CD1c-positive myeloid dendritic cell (primary cell): ENCODE measurements at regions not wholly inside any gene's neighbourhood (a gene's known extent, or its start where the extent isn't known, plus 50 kb on each side); places are given as distances from the start of the nearest gene placed in this dataset.
"Not testable (repeated sequence)": the region's sequence is repeated elsewhere in the genome, so short reads cannot be mapped to it uniquely, and the experiment has no call there.

Experiments
- DNase-seq: peaks from one replicate; pipeline ENCODE4 v3.0.0-alpha.2; 2016; ENCODE audit errors: extremely low spot score

DNA sequence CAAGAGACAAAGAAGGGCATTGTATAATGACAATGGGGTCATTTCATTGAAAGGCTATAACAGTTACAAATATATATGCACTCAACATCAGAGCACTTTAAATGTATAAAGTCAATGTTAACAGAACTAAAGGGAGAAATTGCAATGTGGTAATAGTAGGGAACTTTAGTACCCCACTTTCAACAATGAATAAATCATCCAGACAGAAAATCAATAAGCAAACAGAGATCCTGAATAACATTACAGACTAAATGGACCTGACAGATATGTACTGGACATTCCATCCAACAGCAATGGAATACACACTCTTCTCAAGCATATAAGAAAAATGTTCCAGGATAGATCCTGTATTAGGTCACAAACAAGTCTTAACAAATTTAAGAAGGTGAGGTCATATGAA, 90.5 kb upstream of the ALKAL2 start:
- no peak for DNase-seq

DNA sequence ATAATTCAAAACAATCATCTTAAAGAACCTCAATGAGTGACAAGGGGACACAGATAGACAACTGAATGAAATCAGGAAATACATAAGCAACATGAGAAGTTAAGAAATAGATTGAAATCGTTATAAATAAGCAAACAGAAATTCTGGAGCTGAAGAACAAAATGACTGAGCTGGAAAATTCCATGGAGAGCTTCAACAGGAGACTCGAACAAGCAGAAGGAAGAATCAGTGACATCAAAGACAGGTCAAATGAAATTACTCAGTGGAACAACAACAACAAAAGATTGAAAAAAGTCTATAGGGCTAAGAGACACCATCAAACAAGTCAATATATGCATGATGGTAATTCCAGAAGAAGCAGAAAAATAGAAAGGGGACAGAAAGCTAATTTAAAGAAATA, 89.5 kb upstream of the ALKAL2 start:
- DNase-seq = no peak

DNA sequence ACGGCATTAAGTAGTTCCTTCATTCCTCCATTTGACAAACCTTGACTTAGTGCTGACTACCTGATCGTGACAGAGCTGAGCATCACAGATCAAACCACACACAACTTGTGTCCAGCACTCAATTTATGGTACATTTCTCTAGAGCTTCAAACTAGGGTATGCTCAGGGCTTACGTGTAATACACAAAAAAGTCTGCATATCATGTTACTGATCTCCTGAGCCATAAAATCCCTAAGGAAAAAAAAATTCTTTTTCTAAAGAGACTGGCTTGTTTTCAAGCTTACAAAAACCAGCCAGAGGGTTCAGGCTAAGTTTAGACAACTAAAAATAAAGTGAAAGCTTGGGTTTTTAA, 88.0 kb upstream of the ALKAL2 start:
- no peak for DNase-seq

DNA sequence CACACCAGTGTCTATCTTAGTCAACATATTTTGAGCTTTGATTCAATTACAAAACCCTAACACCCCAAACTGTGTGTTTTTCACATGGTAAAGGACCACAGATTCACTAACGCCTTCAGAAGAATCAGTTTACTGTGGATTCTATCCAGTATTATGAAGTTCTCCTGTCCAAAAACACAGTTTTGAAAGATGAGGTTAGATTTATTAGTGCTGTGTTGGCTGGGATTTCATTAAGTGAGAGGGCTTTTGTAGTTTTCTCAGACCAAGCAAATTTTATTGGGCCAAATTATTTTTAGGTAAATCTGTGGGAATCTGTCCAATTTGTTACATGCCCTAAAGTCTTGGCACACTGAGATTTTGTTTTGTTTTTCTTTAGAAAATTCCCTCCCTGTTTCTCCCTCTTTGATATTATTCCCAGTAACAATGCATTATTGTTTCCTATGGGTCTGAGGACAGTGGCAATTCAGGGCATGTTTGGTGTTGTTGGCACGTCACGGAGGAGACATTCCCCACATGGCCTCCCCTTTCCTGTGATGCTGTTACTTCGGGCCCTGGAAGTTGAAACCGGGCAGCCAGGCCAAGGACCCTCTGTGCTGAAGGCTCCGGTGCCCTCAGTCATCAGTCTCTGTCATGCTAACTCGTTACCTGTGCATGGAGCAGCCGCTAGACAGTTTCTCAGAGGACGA, 87.5 kb upstream of the ALKAL2 start:
- no peak for DNase-seq

DNA sequence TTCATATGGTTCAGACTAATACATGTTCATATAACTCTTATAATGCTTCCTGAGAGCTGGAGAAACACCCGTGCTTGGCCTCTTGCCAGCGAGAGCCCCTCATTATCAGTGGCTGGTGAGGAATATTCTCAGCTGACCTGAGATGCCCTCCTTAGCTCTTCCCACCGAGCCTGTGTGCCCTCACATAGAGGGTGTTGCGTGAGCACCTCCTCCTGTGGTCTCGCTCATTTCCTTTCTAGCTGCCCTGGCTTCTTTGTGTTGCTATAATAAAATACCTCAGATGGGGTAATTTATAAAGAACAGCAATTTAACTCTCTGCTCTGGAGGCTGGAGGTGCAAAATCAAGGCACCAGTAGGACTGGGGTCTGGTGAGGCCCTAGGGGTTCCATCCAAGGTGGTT, 80.5 kb upstream of the ALKAL2 start:
- no peak for DNase-seq

DNA sequence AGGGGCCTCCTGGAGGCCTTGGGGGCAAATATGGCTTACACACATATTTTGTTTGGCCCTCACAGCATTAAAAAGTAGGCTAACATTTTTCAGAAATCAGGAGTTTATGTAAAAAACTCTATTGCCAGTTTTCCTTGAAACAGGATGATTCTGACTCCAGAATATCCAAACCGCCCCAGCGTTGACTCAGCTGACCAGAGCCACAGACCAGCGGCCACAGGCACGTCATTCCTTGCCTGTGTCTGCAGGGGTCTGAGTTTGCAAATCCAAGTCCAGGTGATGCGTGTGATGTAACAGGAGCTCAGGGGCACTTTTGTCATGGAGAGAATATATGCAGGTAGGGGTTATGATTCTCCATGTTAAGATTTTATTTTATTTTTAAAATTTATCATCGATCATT, 79.4 kb upstream of the ALKAL2 start:
- no peak for DNase-seq

DNA sequence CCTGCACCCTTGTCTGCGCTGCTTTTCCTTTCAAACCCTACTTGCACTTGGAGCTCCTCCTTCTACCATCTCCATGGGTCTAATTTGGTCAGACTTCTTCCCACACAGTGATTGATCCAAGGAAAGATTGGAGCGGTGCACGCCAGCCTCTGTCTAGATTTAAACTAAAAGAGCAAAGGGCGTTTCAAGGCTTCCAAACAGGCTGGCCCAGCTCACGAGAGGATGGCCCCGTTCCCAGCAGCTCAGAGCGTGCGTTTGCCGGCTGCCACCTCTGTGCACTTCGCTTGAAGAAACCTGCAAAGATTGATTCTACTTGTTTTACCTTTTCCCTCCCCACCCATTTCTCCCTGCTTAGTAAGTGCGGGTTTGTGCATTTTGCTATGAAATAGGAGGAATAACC, 78.8 kb upstream of the ALKAL2 start:
- no peak for DNase-seq

DNA sequence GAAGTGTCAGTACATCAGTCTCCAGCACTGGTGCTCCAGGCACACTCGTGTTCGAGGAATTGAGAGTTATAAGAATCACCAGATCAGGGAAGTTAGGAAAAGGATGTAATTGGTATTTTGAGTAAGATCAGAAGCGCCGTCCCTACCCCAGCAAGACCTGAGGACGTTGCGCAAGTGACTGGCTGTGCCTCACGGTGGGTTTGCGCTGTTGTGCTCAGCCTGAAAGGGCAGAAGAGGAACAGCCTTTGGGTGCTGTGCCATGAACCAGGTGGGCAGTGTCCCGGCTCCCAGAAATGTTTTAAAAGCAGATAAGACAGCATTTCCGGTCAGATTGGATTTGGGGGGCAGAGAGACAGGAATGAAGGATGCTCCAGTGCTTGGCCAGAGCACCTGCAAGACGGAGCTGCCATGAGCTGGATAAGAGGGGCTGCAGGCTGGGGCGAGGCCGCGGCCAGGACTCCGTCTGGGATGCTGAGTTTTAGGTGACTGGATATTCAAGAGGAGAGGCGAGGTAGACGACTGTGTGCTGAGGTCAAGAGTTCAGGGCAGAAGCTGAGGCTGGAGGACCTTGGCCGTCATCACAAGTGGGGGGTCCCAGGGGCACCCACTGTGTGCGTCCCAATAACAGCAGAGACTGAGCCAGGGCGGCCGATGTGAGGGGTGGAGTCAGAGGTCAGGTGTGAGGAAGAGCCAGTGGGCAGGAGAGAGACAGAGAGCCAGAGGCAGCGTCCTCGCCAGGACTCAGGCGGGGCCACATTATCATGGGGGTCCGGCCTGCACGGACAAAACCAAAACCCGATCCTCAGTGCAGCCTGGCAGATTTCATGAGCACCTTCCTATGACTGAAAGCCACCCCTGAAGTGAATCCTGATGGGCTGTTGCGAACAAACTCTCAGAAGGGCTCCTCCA, 77.7 kb upstream of the ALKAL2 start:
- no peak for DNase-seq

DNA sequence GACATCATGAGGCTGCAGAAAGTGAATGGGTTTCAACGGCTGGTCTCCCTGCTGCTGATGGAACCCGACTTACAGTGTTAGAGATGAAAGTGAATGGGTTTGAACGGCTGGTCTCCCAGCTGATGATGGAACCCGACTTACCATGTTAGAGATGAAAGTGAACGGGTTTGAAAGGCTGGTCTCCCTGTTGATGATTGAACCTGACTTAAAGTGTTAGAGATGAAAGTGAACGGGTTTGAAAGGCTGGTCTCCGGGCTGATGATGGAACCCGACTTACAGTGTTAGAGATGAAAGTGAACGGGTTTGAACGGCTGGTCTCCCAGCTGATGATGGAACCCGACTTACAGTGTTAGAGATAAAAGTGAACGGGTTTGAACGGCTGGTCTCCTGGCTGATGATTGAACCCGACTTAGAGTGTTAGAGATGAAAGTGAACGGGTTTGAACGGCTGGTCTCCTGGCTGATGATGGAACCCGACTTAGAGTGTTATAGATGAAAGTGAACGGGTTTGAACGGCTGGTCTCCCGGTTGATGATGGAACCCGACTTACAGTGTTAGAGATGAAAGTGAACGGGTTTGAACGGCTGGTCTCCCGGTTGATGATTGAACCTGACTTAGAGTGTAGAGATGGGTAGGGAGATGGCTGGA, 76.1 kb upstream of the ALKAL2 start:
- no peak for DNase-seq

DNA sequence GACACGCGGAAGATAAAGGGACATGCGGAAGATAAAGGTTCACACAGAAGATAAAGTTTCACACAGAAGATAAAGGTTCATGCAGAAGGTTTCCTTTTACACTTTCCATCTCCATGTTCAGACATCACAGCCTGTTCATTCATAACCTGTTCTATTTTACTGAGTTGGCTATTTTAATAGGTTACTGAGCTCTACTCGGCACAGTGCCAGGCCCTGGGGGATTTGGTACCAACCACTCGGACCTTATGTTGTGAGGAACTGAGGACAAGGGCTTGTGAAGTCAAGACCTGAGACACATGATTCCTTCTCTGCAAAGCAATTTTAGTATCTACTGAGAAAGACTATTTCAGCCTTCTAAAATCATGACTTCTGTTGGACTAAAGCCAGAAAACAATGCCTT, 75.0 kb upstream of the ALKAL2 start:
- no peak for DNase-seq

DNA sequence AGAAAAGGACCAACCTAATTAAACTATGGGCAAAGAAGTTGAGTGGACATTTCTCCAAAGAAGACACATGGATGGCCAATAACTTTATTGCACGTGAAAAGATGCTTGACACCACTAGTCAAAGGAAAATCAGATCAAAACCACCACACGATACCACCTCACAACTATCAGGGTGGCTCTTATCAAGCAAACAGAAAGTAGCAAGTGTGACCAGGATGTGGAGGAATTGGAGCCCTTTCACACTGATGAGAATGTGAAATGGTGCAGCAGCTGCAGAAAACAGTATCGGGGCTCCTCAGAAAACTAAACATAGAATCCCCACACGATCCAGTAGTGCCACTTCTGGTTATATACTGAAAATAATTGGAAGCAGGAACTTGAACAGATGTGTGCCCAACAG, 72.2 kb upstream of the ALKAL2 start:
- no peak for DNase-seq

DNA sequence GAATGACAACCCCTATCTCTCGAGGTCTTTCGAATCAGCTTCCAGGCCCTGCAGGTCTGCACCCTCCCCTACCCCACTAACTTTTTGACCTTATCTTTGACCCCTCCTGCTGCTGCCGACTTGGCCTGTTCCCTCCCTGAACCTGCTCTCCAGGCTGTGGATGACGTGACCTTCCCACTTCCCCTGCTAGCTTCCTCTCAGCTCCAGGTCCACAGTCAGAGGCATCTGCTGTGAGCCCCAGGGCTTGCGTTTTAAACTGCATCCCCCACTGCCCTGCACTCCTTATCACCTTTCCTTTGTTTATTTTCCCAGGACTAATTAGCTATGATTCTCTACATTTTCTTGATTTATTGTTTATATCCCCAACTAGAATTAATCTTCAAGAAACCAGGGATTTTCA, 71.2 kb upstream of the ALKAL2 start:
- DNase-seq = no peak

DNA sequence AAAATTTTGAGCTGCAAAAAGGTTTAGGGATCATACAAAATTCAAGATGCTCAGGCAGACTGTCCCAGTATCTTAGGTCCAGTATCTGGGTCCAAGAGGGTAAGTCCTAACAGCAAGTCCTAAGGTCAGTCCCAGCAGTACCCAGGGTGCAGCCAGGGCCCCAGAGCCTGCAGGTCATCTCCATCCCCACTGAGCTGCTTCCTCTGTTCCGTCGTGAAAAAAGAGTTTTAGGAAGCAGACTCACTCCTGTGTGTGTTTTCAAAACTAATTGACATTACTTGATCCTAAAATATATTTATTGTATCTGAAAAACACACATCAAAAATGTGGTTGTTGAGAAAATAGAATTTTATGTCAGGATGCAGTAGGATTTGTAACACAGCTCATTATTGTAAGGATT, 69.9 kb upstream of the ALKAL2 start:
- no peak for DNase-seq

DNA sequence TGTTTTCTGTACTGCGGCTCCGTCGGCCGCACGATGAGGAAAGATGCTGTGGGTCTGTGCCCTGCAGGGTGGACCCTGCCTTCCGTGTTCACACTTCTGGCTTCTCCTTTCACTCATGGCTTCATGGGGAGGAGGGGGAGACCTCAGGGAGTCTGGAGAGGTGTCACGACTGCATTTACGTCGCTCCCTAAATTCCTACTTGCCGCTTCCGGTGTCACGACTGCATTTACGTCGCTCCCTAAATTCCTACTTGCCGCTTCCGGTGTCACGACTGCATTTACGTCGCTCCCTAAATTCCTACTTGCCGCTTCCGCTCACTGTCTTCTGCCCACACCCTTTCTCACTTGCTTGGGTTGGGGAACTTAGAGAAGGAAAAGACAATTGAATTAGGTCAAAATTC, 68.4 kb upstream of the ALKAL2 start:
- not testable (repeated sequence) for DNase-seq

DNA sequence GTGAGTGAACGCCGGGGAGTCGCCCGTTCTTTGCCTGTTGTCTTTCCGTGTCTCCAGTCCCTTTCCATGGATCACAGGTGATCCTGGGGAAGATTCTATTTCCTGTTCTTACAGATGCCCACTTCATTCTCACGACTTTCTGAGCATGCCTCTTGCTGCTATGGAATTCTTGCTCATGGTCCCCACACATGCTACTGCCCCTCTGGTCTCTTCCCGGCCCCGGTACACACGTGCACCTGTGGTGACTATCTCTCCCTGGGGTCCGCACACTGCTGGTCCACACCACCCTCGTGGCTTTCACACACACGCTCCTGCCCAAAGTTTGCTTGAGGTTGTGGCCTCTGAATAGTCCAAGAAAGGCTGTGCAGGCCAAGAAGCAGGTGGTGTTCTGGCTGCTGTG, 67.9 kb upstream of the ALKAL2 start:
- DNase-seq = no peak

DNA sequence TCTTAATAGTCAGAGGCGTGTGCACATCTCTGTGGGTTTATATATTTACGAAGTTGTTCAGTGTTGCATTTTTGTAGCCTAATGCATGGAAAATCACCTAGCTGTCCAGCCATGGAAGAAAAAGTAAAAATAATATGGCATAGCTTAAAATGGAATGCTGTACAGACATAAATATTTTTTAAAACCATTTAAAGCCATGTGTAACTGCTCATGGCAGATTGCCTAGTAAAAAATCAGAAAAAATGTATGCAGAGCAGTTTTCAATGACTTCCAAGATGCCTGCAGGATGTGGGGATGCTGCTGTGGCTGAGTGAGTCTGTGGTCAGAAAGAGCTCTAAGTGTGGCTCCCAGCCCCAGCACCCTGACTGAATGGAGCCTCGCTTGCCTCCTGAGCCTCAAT, 64.8 kb upstream of the ALKAL2 start:
- no peak for DNase-seq

DNA sequence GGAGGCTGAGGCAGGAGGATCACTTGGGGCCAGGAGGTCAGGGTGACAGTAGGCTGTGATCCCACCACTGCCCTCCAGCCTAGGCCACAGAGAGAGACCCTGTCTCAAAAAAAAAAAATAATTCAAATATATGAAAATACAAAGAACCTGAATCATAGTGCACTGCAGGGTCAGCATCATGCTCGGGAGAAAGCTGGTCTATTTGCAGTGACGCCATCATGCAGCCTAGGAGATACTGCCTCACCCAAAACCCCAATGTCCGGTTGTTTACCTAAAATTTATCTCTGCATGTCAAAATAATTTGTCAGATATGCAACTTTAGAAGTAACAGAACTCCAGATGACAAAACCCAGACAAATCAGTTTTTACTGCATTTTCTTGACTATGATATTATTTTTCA, 61.5 kb upstream of the ALKAL2 start:
- DNase-seq = no peak

DNA sequence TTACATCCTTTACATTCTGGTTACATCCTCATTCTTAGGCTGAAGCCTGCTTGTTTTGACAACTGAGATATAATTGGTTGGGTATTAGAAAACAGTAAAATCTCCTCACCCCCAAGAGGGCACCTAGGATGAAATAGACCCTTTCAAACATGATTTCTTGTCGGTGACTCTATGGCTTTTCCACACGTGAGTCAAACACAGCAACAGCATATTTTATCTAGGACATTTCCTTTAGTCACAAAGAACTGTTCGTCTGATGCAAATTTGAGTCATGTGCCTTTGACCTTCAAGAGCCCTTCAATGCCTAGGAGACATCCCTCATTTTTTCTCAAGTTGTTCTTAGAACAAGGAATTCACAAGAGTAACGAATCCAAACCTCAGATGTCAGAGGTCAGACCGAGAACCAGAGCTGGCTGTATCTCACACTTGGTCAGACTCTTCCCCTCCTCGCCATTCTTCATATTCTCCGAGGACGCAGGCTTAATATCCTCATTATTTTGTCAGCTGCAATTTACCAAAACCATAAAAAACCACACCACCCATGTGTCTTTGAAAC, 60.5 kb upstream of the ALKAL2 start:
- DNase-seq = no peak

DNA sequence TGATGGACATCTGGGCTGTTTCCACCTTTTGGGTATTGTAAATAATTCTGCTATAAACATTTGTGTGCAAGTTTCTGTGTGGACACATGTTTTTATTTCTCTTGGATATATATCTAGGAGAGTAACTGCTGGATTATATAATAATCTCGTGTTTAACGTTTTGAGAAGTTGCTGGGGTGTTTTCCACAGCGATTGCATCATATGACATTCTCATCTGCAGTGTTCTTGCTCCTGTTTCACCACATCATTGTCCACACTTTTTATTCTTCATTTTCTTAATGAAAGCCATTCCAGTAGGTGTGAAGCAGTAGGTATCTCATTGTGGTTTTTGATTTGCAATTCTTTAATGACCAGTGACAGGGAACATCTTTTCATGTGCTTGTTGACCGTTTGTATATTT, 56.9 kb upstream of the ALKAL2 start:
- no peak for DNase-seq

DNA sequence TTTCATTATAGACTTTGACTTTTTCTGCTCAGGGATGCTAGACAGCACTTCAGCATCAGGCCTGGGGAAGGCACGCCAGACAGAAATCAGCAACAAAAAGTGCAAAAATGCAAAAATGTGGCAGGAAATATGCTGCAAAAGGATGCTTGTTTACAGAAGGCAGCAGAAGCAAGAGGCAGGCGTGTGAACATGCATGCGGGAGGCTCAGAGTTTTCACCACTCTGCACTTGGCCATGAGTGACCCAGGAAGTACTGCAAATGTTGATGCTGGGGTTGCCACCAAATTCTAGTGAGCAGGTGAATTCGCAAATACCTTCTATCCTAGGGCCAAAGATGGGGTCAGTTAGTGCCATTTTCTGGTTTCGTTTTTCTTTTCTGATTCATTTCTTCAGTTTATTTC, 55.5 kb upstream of the ALKAL2 start:
- no peak for DNase-seq

DNA sequence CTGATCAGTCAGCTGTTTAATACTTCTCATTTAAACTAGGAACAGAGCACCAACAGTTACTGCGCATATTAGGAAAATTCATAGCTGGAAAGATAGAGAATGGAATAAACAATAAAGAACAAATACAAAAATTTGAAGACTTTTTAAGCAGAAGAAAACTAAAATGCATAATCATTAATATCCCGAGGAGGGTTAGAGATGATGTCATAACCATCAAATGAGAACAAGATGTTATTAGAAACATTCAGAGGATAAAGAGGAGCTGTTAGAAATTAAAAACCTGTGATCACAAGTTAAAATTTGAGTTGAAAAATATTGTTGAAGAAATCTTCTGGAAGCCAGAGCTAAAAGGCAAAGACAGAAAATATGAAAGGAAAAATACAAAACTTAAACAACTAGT, 54.0 kb upstream of the ALKAL2 start:
- no peak for DNase-seq

DNA sequence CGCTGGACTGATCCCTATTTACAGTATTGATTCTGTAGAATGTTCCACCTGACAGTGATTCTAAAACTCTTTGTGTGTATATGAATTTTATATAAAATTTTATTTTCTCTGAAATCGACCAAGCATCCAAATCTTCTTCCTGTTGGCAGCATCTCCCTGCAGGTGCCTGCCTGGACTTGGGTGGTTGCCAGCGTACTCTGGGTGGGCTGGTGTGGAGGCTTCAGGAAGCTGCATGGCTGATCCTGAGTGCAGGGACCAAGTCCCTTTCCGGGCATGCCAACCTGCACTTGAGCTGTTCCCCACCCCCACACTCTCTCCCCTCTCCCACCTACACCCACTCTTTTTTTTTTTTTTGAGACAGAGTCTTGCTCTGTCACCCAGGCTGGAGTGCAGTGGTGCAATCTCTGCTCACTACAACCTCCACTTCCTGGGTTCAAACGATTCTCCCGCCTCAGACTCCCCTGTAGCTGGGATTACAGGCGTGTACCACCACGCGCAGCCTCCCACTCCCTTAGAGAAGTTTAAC, 53.2 kb upstream of the ALKAL2 start:
- DNase-seq = no peak
